Smooth muscle cell (in vitro differentiated cells): ENCODE measurements at regions not wholly inside any gene's neighbourhood (a gene's known extent, or its start where the extent isn't known, plus 50 kb on each side); places are given as distances from the start of the nearest gene placed in this dataset.
A peak's percentile ranks its signal among the peaks of the same experiment; 100 is the strongest.

Experiments
- DNase-seq: peaks from one replicate; lab custom pipeline; 2025; ENCODE audit not compliant: unreplicated experiment; lab: John Stamatoyannopoulos, UW
- H2AFZ ChIP-seq: fragments of 200-600 bp; sonication (generic); 2 replicates; pipeline ENCODE4 v1.6.0; 2016; ENCODE audit warnings: antibody characterized with exemption, low read depth, mild to moderate bottlenecking
- H3F3A ChIP-seq: fragments of 200-600 bp; sonication (generic); 2 replicates; pipeline ENCODE4 v1.6.0; 2017; ENCODE audit warnings: antibody characterized with exemption, low read depth
- H3K27ac ChIP-seq: fragments of 200-600 bp; sonication (generic); 2 replicates; pipeline ENCODE4 v1.5.1; 2016; ENCODE audit warnings: low read depth, mild to moderate bottlenecking
- H3K27me3 ChIP-seq: fragments of 200-600 bp; sonication (generic); 2 replicates; pipeline ENCODE4 v1.6.1; 2016; ENCODE audit warnings: low read depth, mild to moderate bottlenecking
- H3K36me3 ChIP-seq: fragments of 200-600 bp; sonication (generic); 2 replicates; pipeline ENCODE4 v1.5.1; 2016; ENCODE audit warnings: low read depth
- H3K4me1 ChIP-seq: fragments of 200-600 bp; sonication (generic); 2 replicates; pipeline ENCODE4 v1.5.1; 2016; ENCODE audit warnings: low read depth
- H3K4me2 ChIP-seq: fragments of 200-600 bp; sonication (generic); 2 replicates; pipeline ENCODE4 v1.6.0; 2016; ENCODE audit warnings: mild to moderate bottlenecking
- H3K4me3 ChIP-seq: fragments of 200-600 bp; sonication (generic); 2 replicates; pipeline ENCODE4 v1.5.1; 2016; ENCODE audit warnings: mild to moderate bottlenecking
- H3K79me2 ChIP-seq: fragments of 200-600 bp; sonication (generic); 2 replicates; pipeline ENCODE4 v1.6.0; 2016; ENCODE audit warnings: low read depth, mild to moderate bottlenecking
- H3K9ac ChIP-seq: fragments of 200-600 bp; sonication (generic); 2 replicates; pipeline ENCODE4 v1.6.0; 2016; ENCODE audit warnings: low read depth
- H3K9me3 ChIP-seq: fragments of 200-600 bp; sonication (generic); replicated peaks from 2 replicates; pipeline ENCODE4 v1.5.1; 2016; ENCODE audit warnings: low read depth
- H4K20me1 ChIP-seq: fragments of 200-600 bp; sonication (generic); 2 replicates; pipeline ENCODE4 v1.6.0; 2016; ENCODE audit warnings: low read depth
- WGBS: methylation state at CpG from one replicate; pipeline ENCODE4 v1.1.7; 2016; ENCODE audit warnings: low lambda C conversion rate; 5-methylcytosine and 5-hydroxymethylcytosine counted together
- TF ChIP-seq, protein P1 (sequence below): fragments of 200-600 bp; sonication (generic); IDR thresholded peaks from 2 replicates; pipeline ENCODE4 v1.5.1; 2017; ENCODE audit warnings: borderline replicate concordance, mild to moderate bottlenecking, antibody characterized with exemption; ENCODE audit not compliant: insufficient read depth, poor library complexity, severe bottlenecking

DNA sequence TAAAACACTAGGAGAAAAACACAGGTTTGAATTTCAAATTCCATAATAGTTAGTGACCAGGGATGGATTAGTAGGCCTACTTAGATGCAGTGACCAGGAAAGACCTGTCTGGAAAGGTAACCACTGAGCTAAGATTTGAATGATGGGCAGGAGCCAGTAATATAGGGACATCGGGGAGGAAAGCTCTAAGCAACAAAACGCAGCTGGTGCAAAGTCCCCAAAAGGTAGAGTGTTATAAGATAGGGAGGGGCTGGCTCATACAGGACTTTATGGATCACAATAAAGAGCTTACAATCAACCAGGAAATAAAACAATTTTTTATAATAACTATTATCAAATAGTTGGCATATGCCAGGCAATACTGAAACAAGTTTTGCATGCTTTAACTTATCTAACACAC, 849.4 kb downstream of the LRRTM4 start:
- Histone ChIP-seq H3K9me3 (no peaks in the 10 kb centered on the region), H4K20me1 (no peaks in the 10 kb centered on the region), H3K4me1 (no peaks in the 10 kb centered on the region), H3K27ac (no peak overlapping the region), H3K4me3 (no peak overlapping the region), H3F3A (no peaks in the 10 kb centered on the region), H3K4me2 (no peak overlapping the region), H3K79me2 (no peaks in the 10 kb centered on the region), H3K9ac (no peak overlapping the region), H3K27me3 (no peaks in the 10 kb centered on the region), H2AFZ (no peak overlapping the region), H3K36me3 (no peaks in the 10 kb centered on the region)
- whole genome bisulfite sequencing, result 90% methylated on average over 2 of the region's 2 CpGs
- TF ChIP-seq, protein P1, sequence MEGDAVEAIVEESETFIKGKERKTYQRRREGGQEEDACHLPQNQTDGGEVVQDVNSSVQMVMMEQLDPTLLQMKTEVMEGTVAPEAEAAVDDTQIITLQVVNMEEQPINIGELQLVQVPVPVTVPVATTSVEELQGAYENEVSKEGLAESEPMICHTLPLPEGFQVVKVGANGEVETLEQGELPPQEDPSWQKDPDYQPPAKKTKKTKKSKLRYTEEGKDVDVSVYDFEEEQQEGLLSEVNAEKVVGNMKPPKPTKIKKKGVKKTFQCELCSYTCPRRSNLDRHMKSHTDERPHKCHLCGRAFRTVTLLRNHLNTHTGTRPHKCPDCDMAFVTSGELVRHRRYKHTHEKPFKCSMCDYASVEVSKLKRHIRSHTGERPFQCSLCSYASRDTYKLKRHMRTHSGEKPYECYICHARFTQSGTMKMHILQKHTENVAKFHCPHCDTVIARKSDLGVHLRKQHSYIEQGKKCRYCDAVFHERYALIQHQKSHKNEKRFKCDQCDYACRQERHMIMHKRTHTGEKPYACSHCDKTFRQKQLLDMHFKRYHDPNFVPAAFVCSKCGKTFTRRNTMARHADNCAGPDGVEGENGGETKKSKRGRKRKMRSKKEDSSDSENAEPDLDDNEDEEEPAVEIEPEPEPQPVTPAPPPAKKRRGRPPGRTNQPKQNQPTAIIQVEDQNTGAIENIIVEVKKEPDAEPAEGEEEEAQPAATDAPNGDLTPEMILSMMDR, result no peak
- DNase-seq, result no peak

DNA sequence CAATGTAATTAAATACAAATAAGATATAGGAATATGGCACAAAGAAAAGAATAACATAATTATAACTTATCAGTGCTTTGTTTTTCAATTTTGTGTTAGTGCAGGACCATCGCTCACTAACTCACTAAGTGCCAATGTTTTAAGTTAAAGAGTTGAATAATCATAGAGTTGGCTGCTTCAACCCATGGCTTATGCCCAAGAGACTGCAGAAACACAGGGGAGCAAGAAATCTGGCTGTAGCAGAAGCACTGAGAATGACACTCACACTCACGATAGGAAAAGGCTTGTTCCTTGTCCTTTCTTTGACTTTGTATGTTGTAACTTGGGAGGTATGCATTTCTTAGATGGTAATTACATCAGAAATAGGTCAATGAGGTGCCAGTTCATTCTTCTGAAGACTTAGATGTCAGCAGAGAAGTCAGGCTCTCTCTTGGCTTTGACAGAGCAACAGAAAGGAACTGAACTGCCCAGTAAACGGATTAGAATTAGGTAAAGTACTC, 852.2 kb downstream of the LRRTM4 start:
- no peaks in the 10 kb centered on the region for H3K4me1 ChIP-seq
- WGBS, result 85% methylated on average over 3 of the region's 3 CpGs
- H3K27me3 ChIP-seq, result no peaks in the 10 kb centered on the region
- no peaks in the 10 kb centered on the region for H4K20me1 ChIP-seq
- H2AFZ ChIP-seq, result no peak overlapping the region
- no peaks in the 10 kb centered on the region for H3K79me2 ChIP-seq
- no peaks in the 10 kb centered on the region for H3K36me3 ChIP-seq
- no peak overlapping the region for H3K4me2 ChIP-seq
- DNase-seq, result no peak
- H3F3A ChIP-seq, result no peaks in the 10 kb centered on the region
- H3K9ac ChIP-seq, result no peak overlapping the region
- TF ChIP-seq, protein P1, result no peak
- H3K9me3 ChIP-seq, result no peaks in the 10 kb centered on the region
- no peak overlapping the region for H3K27ac ChIP-seq
- no peak overlapping the region for H3K4me3 ChIP-seq

DNA sequence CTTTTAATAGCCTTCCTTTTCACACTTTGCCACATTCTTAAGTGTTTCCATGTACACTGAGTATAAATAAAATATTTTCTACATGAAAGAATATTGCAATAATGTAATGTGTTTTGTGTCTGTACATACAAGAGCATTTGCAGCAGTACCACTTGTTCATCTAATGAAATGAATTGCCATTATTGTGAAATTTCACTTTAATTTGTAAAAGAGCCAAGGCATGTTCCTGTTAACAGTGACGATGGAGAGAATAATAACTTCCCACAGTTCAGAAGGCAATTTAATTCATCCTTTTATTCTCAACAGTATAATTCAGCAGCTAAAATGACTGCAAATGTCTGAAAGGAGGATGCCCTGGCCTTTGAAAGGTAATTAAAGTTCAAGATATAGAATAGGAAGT, 853.9 kb downstream of the LRRTM4 start:
- 86% methylated on average over 1 of the region's 1 CpG for WGBS
- Histone ChIP-seq H3K4me1 (no peaks in the 10 kb centered on the region), H3F3A (no peaks in the 10 kb centered on the region), H3K79me2 (no peaks in the 10 kb centered on the region), H4K20me1 (no peaks in the 10 kb centered on the region), H3K4me3 (no peak overlapping the region), H3K4me2 (peak overlapping the region; percentile 14), H3K27me3 (no peaks in the 10 kb centered on the region), H3K27ac (no peak overlapping the region), H3K36me3 (no peaks in the 10 kb centered on the region), H2AFZ (peak overlapping the region; percentile 46), H3K9ac (no peak overlapping the region), H3K9me3 (no peaks in the 10 kb centered on the region)
- TF ChIP-seq, protein P1, result no peak
- DNase-seq, result no peak

DNA sequence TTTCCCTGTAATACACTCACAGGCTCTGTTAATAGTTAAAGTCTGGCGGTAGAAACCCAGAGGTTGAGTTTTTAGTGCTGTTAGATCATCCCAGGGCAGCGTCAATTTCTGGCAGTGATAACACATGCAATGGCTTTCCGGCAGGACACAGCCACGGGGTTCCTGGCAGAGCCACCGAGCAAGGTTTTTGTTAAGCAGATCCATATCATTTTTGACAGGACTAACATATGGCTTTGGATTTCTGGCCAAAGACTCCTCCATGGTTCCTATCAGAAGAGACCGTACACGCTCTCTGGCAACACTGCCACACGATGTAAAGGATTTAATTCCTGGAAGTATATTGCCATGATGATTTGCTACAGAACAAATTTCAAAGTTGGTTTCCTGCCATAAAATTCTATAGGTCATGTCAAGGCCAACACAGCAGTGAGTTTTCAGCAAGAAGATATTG, 854.3 kb downstream of the LRRTM4 start:
- Histone ChIP-seq H4K20me1 (no peaks in the 10 kb centered on the region), H3K27me3 (no peaks in the 10 kb centered on the region), H3K4me3 (no peak overlapping the region), H3F3A (no peaks in the 10 kb centered on the region), H3K79me2 (no peaks in the 10 kb centered on the region), H3K4me2 (peak overlapping the region; percentile 14), H2AFZ (peak overlapping the region; percentile 46), H3K36me3 (no peaks in the 10 kb centered on the region), H3K4me1 (no peaks in the 10 kb centered on the region), H3K9ac (no peak overlapping the region), H3K9me3 (no peaks in the 10 kb centered on the region), H3K27ac (no peak overlapping the region)
- no peak for DNase-seq
- 36% methylated on average over 8 of the region's 8 CpGs for WGBS
- TF ChIP-seq, protein P1, result no peak
